GM18867 (cell line): ENCODE measurements at regions not wholly inside any gene's neighbourhood (a gene's known extent, or its start where the extent isn't known, plus 50 kb on each side); places are given as distances from the start of the nearest gene placed in this dataset.

Experiments used
- ATAC-seq: cut with Tn5 transposase; IDR thresholded peaks from one replicate; pipeline ENCODE4 v1.9.1; 2021; ENCODE audit warnings: mild to moderate bottlenecking, moderate library complexity; ENCODE audit not compliant: unreplicated experiment

GRCh38 chr10:78952686-78953085 lies 116.1 kb upstream of the ZMIZ1 start:
- no peak for ATAC-seq

- ATAC-seq = no peak
Measured at GRCh38 chr10:78953113-78953798, 115.5 kb upstream of the ZMIZ1 start.

- ATAC-seq = no peak
Measured at GRCh38 chr10:78953799-78954297, 114.9 kb upstream of the ZMIZ1 start.

- no peak for ATAC-seq
Measured at GRCh38 chr10:78954689-78955088, 114.1 kb upstream of the ZMIZ1 start.

GRCh38 chr10:78955206-78955605 lies 113.6 kb upstream of the ZMIZ1 start:
- no peak for ATAC-seq

- ATAC-seq = no peak
Measured at GRCh38 chr10:78956391-78956790, 112.4 kb upstream of the ZMIZ1 start.

- ATAC-seq = no peak
Measured at GRCh38 chr10:78957471-78958039, 111.2 kb upstream of the ZMIZ1 start.

- no peak for ATAC-seq
Measured at GRCh38 chr10:78959217-78959923, 109.4 kb upstream of the ZMIZ1 start.

- no peak for ATAC-seq
Measured at GRCh38 chr10:78959924-78960285, 108.9 kb upstream of the ZMIZ1 start.

GRCh38 chr10:78960316-78960800 lies 108.4 kb upstream of the ZMIZ1 start:
- no peak for ATAC-seq

GRCh38 chr10:78961760-78962159 lies 107.0 kb upstream of the ZMIZ1 start:
- ATAC-seq = no peak

- no peak for ATAC-seq
Measured at GRCh38 chr10:78963074-78964034, 105.4 kb upstream of the ZMIZ1 start.

GRCh38 chr10:78964274-78964951 lies 104.4 kb upstream of the ZMIZ1 start:
- no peak for ATAC-seq

GRCh38 chr10:78964952-78965633 lies 103.7 kb upstream of the ZMIZ1 start:
- no peak for ATAC-seq

GRCh38 chr10:78966182-78966787 lies 102.5 kb upstream of the ZMIZ1 start:
- no peak for ATAC-seq

- no peak for ATAC-seq
Measured at GRCh38 chr10:78966844-78967488, 101.8 kb upstream of the ZMIZ1 start.

GRCh38 chr10:78968300-78968942 lies 100.3 kb upstream of the ZMIZ1 start:
- ATAC-seq = no peak

GRCh38 chr10:78968943-78969342 lies 99.8 kb upstream of the ZMIZ1 start:
- ATAC-seq = no peak
